ENCODE measurements at regions not wholly inside any gene's neighbourhood (a gene's known extent, or its start where the extent isn't known, plus 50 kb on each side); places are given as distances from the start of the nearest gene placed in this dataset.
A peak's percentile ranks its signal among the peaks of the same experiment; 100 is the strongest.

- TF ChIP-seq PKNOX1 (IDR thresholded peaks at IDR 0.05) = no peak
- TF ChIP-seq CBX3 (IDR thresholded peaks at IDR 0.05; ENCODE audit: borderline replicate concordance in 1 of 2, low read length in 2 of 2) = peak in 1 of 2 experiments; percentile 35; a peak in 1 of 3 replicates
- TF ChIP-seq SMAD2 (IDR thresholded peaks at IDR 0.05; ENCODE audit: low read depth, low read length) = no peak
Observed at GRCh38 chr13:91108315-91108714, 239.2 kb upstream of the MIR17HG start (continued).

GRCh38 chr13:91111476-91112200, 235.8 kb upstream of the MIR17HG start:
- Histone ChIP-seq H3K4me3 (no peak overlapping the region), H3K27me3 (ENCODE audit: control insufficient read depth in 2 of 2, insufficient read depth in 2 of 2, low read length in 2 of 2) (no peaks in the 10 kb centered on the region), H3K27ac (ENCODE audit: extremely low read depth, low read depth, low read length) (no peak overlapping the region), H3K9ac (ENCODE audit: insufficient read depth in 1 of 2, low read depth in 2 of 2, low read length in 2 of 2) (no peak overlapping the region), H3K4me2 (ENCODE audit: insufficient read depth, low read length) (no peak overlapping the region), H3K9me1 (ENCODE audit: control insufficient read depth, insufficient read depth, low read length) (no peaks in the 10 kb centered on the region), H3K9me3 (replicated peaks; ENCODE audit: control insufficient read depth, insufficient read depth, low read depth, low read length) (no peaks in the 10 kb centered on the region; the same call in 1 of the 2 replicates), H3K79me2 (ENCODE audit: control insufficient read depth, insufficient read depth, low read length) (no peaks in the 10 kb centered on the region), H4K20me1 (replicated peaks; ENCODE audit: control insufficient read depth, insufficient read depth, low read length) (no peaks in the 10 kb centered on the region), H3K36me3 (ENCODE audit: control insufficient read depth, insufficient read depth, low read length) (no peaks in the 10 kb centered on the region), H2AFZ (ENCODE audit: low read depth, low read length) (no peak overlapping the region), H3K4me1 (replicated peaks in 1 of 2; ENCODE audit: control insufficient read depth in 2 of 2, insufficient read depth in 2 of 2, low read length in 2 of 2) (no peaks in the 10 kb centered on the region)
- FAIRE-seq (no peak), DNase-seq (ENCODE audit: extremely low read depth in 1 of 4, low spot score in 3 of 4) (no peak), ATAC-seq (no peak)
- in situ Hi-C loops (cut with MboI) (no loop called here), intact Hi-C loops (cut with micrococcal nuclease) (no loop called here)
- CTCF ChIA-PET (ENCODE audit: low intra/inter-chr PET ratio) = interaction anchor here (0.7 kb wide), 1 partner anchor 379 kb away, joined by 3 read pairs; no protein-coding TSS in a partner anchor
- POLR2A ChIA-PET = no interaction called here
- TF ChIP-seq NR2C2 (CRISPR knock-in tag; IDR thresholded peaks at IDR 0.05) = no peak
- no peak for TF ChIP-seq NR2C2 (tag; IDR thresholded peaks at IDR 0.05)
- no peak for TF ChIP-seq FOS (IDR thresholded peaks at IDR 0.05; ENCODE audit: extremely low read depth, insufficient read length)
- TF ChIP-seq ZNF780A (CRISPR knock-in tag; IDR thresholded peaks at IDR 0.05) = no peak
- TF ChIP-seq, protein P1, sequence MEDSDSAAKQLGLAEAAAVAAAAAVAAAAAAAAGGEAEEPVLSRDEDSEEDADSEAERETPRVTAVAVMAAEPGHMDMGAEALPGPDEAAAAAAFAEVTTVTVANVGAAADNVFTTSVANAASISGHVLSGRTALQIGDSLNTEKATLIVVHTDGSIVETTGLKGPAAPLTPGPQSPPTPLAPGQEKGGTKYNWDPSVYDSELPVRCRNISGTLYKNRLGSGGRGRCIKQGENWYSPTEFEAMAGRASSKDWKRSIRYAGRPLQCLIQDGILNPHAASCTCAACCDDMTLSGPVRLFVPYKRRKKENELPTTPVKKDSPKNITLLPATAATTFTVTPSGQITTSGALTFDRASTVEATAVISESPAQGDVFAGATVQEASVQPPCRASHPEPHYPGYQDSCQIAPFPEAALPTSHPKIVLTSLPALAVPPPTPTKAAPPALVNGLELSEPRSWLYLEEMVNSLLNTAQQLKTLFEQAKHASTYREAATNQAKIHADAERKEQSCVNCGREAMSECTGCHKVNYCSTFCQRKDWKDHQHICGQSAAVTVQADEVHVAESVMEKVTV (CRISPR knock-in tag; IDR thresholded peaks at IDR 0.05) = 0 out of 2 replicates have a peak, but pooled peaks have one; percentile 22
- TF ChIP-seq SAP30 (IDR thresholded peaks at IDR 0.05; ENCODE audit: borderline replicate concordance, insufficient read depth, low read depth, low read length, poor library complexity, severe bottlenecking) = no peak
- TF ChIP-seq, protein P2, sequence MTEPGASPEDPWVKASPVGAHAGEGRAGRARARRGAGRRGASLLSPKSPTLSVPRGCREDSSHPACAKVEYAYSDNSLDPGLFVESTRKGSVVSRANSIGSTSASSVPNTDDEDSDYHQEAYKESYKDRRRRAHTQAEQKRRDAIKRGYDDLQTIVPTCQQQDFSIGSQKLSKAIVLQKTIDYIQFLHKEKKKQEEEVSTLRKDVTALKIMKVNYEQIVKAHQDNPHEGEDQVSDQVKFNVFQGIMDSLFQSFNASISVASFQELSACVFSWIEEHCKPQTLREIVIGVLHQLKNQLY (CRISPR knock-in tag; conservative IDR thresholded peaks at IDR 0.05) = 0 out of 4 replicates have a peak, but pooled peaks of 1 of the 2 experiments have one; percentile 78
- no TSS peak for BruUV-seq (replicated peaks)
- 2% methylated on average over 6 of the region's 6 CpGs for WGBS (ENCODE audit: insufficient coverage, low coverage, missing lambda C conversion rate)

Measured in K562 (cell line).